WI38 (cell line): ENCODE measurements at regions not wholly inside any gene's neighbourhood (a gene's known extent, or its start where the extent isn't known, plus 50 kb on each side); places are given as distances from the start of the nearest gene placed in this dataset.

Experiments
- H3K4me3 ChIP-seq: 2 replicates; pipeline ENCODE4 v1.5.1; 2011; ENCODE audit warnings: low read depth, mild to moderate bottlenecking, control low read depth, low read length
- TF ChIP-seq, protein P1 (sequence below): IDR thresholded peaks from 2 replicates; pipeline ENCODE4 v1.5.1; 2012; ENCODE audit warnings: low read depth, mild to moderate bottlenecking, control low read depth, low read length

DNA sequence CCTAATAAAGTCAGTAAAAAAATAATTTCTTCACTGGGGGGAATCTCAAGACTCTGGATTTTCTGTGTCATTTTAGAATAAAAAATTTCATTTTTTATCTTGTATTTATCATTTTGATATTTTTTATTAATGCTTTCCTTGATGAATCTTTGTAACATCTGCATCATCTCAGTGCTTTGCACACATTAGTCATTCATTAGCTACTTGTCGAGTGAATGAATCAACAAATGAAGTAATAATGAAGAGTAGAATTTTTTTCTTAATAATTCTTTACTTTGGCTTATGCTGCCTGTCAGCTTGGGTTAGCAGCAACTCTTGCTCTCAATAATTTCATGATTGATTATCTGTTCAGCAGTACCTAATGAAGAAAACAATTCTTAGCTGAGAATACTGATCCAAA is 530.8 kb downstream of the GRXCR1 start:
- TF ChIP-seq, protein P1, sequence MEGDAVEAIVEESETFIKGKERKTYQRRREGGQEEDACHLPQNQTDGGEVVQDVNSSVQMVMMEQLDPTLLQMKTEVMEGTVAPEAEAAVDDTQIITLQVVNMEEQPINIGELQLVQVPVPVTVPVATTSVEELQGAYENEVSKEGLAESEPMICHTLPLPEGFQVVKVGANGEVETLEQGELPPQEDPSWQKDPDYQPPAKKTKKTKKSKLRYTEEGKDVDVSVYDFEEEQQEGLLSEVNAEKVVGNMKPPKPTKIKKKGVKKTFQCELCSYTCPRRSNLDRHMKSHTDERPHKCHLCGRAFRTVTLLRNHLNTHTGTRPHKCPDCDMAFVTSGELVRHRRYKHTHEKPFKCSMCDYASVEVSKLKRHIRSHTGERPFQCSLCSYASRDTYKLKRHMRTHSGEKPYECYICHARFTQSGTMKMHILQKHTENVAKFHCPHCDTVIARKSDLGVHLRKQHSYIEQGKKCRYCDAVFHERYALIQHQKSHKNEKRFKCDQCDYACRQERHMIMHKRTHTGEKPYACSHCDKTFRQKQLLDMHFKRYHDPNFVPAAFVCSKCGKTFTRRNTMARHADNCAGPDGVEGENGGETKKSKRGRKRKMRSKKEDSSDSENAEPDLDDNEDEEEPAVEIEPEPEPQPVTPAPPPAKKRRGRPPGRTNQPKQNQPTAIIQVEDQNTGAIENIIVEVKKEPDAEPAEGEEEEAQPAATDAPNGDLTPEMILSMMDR: no peak
- H3K4me3 ChIP-seq: no peak overlapping the region

DNA sequence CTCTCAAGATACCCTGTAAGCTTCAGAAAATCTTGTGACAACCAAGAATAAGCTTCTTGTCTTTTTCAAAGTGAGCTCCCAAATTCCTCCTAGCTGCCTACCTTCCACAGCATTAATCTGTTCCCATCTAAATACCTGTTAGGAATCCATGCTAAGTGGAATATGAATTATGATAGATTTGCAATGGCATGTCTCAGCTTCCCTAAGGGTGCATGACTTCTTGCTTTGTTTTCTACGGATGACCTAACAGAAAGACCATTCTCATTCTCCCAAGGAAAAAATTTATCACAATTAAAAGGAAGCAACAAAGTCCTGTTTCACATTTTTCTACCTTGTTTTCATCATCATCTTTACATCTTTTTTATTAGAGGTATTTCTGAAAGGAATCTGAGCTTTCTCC is 532.7 kb downstream of the GRXCR1 start:
- TF ChIP-seq, protein P1: no peak

DNA sequence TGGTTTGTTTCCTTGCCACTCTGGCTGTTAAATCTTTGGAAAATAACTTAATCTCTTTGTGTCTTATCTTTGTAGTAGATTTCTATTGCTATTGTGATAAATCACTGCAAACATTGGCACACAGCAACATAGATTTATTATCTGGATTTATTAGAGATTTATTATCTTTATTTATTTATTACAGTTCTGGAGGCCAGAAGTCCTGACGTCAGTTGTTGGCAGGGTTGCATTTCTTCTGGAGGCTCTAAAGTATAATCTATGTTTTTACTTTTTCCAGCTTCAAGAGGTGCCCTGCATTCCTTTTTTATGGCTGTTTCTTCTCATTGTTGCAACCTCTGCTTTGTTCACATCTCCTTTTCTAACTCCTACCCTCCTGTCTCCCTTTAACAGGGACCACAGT is 542.8 kb downstream of the GRXCR1 start:
- TF ChIP-seq, protein P1: no peak
- H3K4me3 ChIP-seq: no peak overlapping the region

More for the DNA sequence above, 532.7 kb downstream of the GRXCR1 start:
- H3K4me3 ChIP-seq: no peak overlapping the region

DNA sequence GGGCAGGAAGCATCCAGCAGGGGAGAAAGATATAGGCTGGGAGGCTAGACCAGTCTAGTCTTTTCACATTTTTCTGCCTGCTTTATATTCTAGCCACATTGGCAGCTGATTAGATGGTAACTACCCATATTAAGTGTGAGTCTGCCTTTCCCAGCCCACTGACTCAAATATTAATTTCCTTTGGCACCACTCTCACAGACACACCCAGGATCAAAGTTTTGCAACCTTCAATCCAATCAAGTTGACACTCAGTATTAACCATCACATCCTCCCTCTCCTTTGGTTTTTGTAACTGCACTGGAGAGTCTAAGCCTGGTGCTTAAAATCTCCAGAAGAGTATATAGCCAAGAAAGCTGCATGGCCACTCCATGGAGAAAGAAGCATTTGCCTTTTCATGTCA is 560.4 kb downstream of the GRXCR1 start:
- TF ChIP-seq, protein P1: no peak
- H3K4me3 ChIP-seq: no peak overlapping the region

DNA sequence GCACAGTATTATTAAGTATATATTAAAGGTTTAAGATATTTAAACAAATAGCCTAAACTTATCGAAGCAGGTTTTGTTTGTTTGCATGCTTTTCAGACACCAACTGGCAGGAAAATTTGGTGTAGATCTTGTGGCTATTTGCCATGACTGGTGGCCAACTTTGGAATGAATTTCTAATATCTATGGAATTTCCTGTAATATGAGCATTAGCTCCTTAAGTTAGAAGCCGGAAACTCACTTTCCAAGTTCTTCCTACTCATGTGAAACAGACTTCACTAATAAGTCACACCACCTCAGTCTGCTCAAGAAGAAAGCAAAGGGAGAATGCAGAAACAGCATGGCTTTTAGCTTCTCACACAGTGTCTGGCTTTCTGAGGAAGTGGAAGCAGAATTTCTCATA is 563.9 kb downstream of the GRXCR1 start:
- H3K4me3 ChIP-seq: no peak overlapping the region
- TF ChIP-seq, protein P1: no peak

DNA sequence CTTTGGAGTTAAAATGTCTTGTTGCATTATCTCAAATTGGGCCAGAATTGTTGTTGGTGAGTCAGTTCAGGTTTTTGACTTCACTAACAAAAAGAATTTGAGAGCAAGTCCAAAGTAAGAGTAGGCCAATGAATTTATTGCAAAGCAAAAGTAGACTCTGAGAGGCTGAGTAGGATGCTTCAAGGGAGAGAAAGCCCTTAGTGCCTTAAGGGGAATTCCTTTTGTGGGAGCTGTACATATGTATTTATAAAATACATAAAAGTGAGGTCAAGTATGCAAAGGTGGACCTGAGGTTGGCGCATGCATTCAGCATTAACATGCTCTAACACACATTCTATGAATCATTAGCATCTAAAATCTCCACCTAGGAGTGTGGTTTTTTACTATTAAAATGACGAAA is 565.4 kb downstream of the GRXCR1 start:
- no peak overlapping the region for H3K4me3 ChIP-seq
- TF ChIP-seq, protein P1: no peak

DNA sequence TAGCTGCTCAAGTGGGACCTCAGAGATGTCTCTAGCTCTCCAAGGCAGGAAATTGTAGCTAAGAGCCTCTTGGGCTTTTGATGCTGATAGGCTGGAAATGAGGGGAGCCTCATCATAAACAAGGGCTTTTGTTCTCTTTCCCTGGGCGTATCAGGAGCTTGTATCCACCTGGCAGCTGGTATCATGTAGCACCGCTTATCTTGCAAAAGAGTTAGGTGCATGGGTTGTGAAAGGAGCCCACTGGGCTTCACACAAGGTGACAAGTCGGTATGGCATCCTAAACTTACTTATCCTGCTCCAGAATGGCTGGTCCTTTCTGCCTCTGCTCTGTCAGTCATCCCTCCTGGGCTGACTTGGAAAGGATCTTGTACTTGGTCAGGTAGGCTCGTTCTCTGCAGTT is 565.8 kb downstream of the GRXCR1 start:
- no peak overlapping the region for H3K4me3 ChIP-seq
- TF ChIP-seq, protein P1: no peak
